Right renal pelvis (tissue), 4 donors: ENCODE measurements at regions not wholly inside any gene's neighbourhood (a gene's known extent, or its start where the extent isn't known, plus 50 kb on each side); places are given as distances from the start of the nearest gene placed in this dataset.

ENCODE experiments used
- DNase-seq, 4 donors: peaks; one replicate each; pipeline ENCODE4 v3.0.0-alpha.2; 2013; ENCODE audit warnings: low read depth in 4 of 4, low spot score in 3 of 4, missing footprints in 1 of 4

- DNase-seq: no peak
Measured at GRCh38 chr12:77435446-77436091, 370.2 kb upstream of the E2F7 start.

DNA sequence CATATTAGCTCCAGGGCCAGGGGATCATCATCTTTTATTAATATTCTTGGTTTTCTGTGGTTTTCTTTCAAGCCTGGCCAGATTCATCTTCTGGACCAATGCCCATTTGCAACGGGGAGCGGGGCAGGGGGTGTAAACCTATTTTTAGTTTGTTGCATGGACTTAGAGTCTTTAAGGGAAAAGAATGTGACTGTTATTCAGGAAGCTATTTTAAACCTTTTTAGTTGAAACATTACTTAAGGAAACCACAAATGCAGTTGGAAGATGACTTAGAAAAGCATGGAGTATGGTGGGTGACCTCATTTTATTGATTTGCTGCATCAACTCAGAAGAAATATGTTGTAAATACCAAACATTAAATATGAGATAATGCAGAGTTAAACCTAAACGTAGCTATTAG, 368.4 kb upstream of the E2F7 start:
- no peak for DNase-seq

DNA sequence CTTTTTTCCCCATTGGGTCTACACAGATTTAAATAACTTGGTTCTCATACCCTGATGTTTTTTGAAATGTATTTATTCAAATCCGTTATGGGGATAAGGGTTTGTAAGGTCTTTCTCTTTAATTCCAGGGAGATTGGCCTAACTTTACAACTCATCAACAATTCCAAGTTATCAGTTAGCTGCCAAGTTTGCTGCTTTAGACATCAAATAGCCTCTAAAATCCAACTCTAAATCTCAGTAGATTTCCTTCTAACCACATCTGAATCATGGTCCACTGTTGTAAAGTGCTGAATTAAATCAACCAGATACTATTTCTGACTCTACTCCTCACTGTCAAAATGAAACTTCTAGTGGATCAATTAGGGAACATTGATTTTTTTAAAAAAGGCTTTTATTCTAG, 364.1 kb upstream of the E2F7 start:
- no peak for DNase-seq

GRCh38 chr12:77421152-77421551, 355.8 kb upstream of the E2F7 start:
- DNase-seq: no peak

DNA sequence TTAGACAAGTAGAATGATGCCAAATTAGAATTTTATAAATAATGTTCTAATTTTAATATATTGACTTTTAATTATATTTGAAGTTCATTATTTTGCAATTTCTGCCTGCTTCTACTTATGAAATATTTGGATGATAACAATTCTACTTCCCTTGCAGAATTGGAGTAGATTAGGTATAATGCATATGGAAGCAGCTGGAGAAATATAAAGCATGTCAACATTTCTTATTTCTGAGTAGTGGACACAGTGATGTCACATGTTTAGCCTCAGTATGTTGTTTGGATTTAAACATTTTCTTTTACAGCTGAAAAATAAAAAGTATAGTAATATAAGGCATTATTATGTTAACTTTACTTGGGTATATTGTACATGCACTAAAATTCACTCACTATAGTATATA, 344.2 kb upstream of the E2F7 start:
- no peak for DNase-seq

DNA sequence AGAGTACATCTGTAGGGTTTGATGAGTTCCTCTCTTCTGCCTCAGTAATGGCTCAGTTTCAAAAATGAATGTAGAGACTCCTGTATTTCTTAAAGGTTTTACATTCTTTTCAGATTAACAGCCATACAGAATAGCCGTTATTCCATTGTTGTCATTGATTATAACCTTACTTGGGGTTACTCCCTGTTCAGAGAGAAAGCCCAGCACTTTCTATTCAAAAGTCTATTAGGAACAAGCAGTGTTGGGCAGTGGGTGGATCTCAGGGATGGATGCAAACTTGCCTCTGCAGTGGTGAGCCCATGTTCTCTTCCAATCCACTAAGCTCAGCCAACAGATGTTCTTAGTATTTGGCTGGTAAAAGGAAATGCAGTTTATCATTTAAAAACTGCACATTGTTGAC, 342.6 kb upstream of the E2F7 start:
- no peak for DNase-seq

DNA sequence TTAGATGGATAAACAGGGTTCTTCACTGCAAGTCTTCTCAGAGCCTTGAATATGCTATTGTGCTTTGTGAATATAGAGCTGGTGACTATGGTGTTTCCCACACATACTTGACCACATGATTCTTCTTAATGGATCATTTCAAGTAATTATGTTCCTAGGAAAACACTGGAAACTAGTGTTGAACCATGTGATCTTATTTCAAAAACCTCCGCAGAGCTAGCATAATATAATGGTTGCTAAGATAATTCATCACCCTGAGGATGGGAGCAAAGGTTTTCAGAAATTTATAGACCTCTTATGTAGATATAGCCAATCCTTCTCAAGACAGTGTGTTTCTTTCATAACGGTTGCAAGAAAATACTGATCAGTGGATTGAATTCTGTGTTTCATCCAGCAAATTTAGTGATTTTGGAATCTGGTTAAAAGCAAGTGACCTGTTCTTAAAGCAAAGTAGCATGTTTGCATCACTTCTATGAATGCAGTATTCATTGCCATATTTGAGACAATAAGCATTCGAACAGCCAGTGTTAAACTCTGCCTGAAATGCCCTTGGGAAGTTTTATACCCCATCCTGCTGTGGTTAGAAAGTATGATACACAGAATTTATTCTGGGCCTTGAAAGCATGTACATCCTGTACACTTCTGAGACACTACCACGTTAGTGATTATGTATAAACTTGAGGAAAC, 341.0 kb upstream of the E2F7 start:
- DNase-seq: no peak

- no peak for DNase-seq
Measured at GRCh38 chr12:77402716-77403115, 337.3 kb upstream of the E2F7 start.

- no peak for DNase-seq
Measured at GRCh38 chr12:77401770-77402081, 336.4 kb upstream of the E2F7 start.

- DNase-seq: no peak
Measured at GRCh38 chr12:77401064-77401769, 335.8 kb upstream of the E2F7 start.

- no peak for DNase-seq
Measured at GRCh38 chr12:77392467-77393088, 327.2 kb upstream of the E2F7 start.

- DNase-seq: no peak
Measured at GRCh38 chr12:77388445-77389265, 323.3 kb upstream of the E2F7 start.

DNA sequence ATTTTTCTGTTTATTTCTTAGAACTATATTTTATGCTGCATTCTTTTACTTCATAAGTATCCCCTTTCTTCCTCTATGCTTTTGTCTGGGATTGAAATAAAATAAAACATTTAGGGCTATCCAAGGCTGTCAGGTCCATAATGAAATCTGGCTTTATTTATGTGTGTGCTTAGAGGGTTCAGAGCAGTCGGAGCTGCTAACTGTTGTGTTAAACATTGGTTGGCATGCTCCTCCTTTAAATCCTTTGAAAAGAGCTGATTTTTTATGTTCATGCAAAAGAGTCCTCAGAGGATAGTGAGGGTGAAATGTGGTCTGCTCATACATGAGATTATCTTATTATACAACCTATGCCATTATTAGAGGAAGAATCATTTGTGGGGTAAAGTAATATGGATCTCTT, 322.3 kb upstream of the E2F7 start:
- no peak for DNase-seq

DNA sequence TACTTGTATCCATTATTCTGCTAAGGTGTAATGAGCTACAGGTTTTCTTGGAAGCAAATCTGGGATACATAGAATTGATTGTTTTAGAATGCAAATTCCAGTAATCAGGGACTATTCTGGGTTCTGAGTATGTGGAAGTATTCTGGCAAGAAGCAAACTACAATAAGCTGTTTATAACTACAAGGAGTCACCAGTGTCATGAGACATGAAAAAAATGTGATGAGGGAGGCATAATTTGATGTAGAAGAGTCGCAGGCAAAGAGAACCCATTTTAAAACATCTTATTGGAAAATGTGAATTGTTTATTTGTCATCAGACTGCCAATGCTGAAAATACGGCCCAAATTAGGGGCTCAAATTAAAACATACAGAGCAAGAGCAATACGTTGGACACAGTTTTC, 321.8 kb upstream of the E2F7 start:
- no peak for DNase-seq

GRCh38 chr12:77384941-77385340, 319.6 kb upstream of the E2F7 start:
- DNase-seq: no peak

DNA sequence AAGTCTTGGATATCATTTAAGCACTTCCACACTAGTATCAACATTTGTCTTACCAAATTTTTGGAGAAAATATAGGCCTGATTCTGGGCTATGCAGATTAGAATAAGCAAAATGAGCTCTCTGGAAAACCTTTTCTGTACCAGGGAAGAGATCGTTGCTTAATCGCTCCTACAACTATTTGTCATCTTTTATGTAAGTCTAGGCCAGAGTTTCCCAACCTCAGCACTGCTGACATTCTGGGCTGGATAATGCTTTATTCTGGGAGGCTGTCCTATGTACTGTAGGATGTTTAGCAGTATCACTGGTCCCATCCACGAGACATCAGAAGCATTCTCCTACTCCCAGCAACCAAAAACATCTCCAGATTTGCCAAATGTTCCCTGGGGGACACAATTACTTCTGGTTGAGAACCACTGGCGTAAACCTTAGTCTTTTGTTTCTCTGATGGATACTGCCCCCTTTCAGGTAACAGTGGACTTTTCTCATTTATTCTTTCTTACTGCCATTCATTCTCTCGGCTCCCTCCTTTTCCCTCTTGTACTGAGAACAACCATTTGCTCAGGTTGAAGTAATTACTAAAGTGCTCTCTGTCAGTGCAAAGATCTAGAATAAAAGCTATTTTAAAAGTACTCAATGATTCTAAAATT, 316.9 kb upstream of the E2F7 start:
- DNase-seq: no peak

GRCh38 chr12:77377622-77378021, 312.3 kb upstream of the E2F7 start:
- no peak for DNase-seq

GRCh38 chr12:77377116-77377515, 311.7 kb upstream of the E2F7 start:
- DNase-seq: no peak

- no peak for DNase-seq
Measured at GRCh38 chr12:77374673-77375072, 309.3 kb upstream of the E2F7 start.

- DNase-seq: no peak
Measured at GRCh38 chr12:77372494-77372893, 307.1 kb upstream of the E2F7 start.
